ENCODE measurements at regions not wholly inside any gene's neighbourhood (a gene's known extent, or its start where the extent isn't known, plus 50 kb on each side); places are given as distances from the start of the nearest gene placed in this dataset.

- FAIRE-seq, result no peak
- DNase-seq (ENCODE audit: low spot score), result no peak
Observed at GRCh38 chr14:53683229-53683628, 273.4 kb downstream of the BMP4 start.

GRCh38 chr14:53672526-53672925 is 284.1 kb downstream of the BMP4 start:
- FAIRE-seq (no peak), DNase-seq (ENCODE audit: low spot score) (no peak)

- FAIRE-seq (no peak), DNase-seq (ENCODE audit: low spot score) (peak; percentile 4)
Observed at GRCh38 chr14:53670701-53671100, 285.9 kb downstream of the BMP4 start.

GRCh38 chr14:53668897-53669296 is 287.7 kb downstream of the BMP4 start:
- no peak for DNase-seq (ENCODE audit: low spot score)
- FAIRE-seq, result no peak

- no peak for FAIRE-seq
- no peak for DNase-seq (ENCODE audit: low spot score)
Observed at GRCh38 chr14:53663709-53664108, 292.9 kb downstream of the BMP4 start.

GRCh38 chr14:53655080-53655785 is 301.4 kb downstream of the BMP4 start:
- FAIRE-seq (no peak), DNase-seq (ENCODE audit: low spot score) (no peak)

- no peak for FAIRE-seq
- DNase-seq (ENCODE audit: low spot score), result no peak
Observed at GRCh38 chr14:53652068-53652467, 304.6 kb downstream of the BMP4 start.

GRCh38 chr14:53651096-53651740 is 305.4 kb downstream of the BMP4 start:
- no peak for DNase-seq (ENCODE audit: low spot score)
- no peak for FAIRE-seq

- FAIRE-seq (no peak), DNase-seq (ENCODE audit: low spot score) (no peak)
Observed at GRCh38 chr14:53646925-53647324, 309.7 kb downstream of the BMP4 start.

- FAIRE-seq (no peak), DNase-seq (ENCODE audit: low spot score) (no peak)
Observed at GRCh38 chr14:53640695-53641094, 315.9 kb downstream of the BMP4 start.

- no peak for FAIRE-seq
- DNase-seq (ENCODE audit: low spot score), result no peak
Observed at GRCh38 chr14:53638966-53639365, 317.7 kb downstream of the BMP4 start.

GRCh38 chr14:53634793-53635192 is 321.8 kb downstream of the BMP4 start:
- DNase-seq (ENCODE audit: low spot score) (no peak), FAIRE-seq (no peak)

- FAIRE-seq (no peak), DNase-seq (ENCODE audit: low spot score) (no peak)
Observed at GRCh38 chr14:53630336-53630735, 326.3 kb downstream of the BMP4 start.

GRCh38 chr14:53628732-53629430 is 327.7 kb downstream of the BMP4 start:
- DNase-seq (ENCODE audit: low spot score), result no peak
- FAIRE-seq, result no peak

- FAIRE-seq, result no peak
Observed at GRCh38 chr14:53628261-53628660, 328.4 kb downstream of the BMP4 start.

GRCh38 chr14:53626761-53627160 is 329.9 kb downstream of the BMP4 start:
- DNase-seq (ENCODE audit: low spot score), result no peak
- FAIRE-seq, result no peak

More at GRCh38 chr14:53628261-53628660, 328.4 kb downstream of the BMP4 start:
- DNase-seq (ENCODE audit: low spot score), result no peak

GRCh38 chr14:53622447-53622846 is 334.2 kb downstream of the BMP4 start:
- FAIRE-seq (no peak), DNase-seq (ENCODE audit: low spot score) (no peak)

- FAIRE-seq (no peak), DNase-seq (ENCODE audit: low spot score) (no peak)
Observed at GRCh38 chr14:53621921-53622320, 334.7 kb downstream of the BMP4 start.

GRCh38 chr14:53621433-53621832 is 335.2 kb downstream of the BMP4 start:
- FAIRE-seq, result no peak
- no peak for DNase-seq (ENCODE audit: low spot score)

- no peak for DNase-seq (ENCODE audit: low spot score)
- no peak for FAIRE-seq
Observed at GRCh38 chr14:53620890-53621289, 335.7 kb downstream of the BMP4 start.

- DNase-seq (ENCODE audit: low spot score), result no peak
- FAIRE-seq, result no peak
Observed at GRCh38 chr14:53620317-53620716, 336.3 kb downstream of the BMP4 start.

- FAIRE-seq, result no peak
- DNase-seq (ENCODE audit: low spot score), result no peak
Observed at GRCh38 chr14:53619691-53620231, 336.9 kb downstream of the BMP4 start.
